ENCODE measurements at regions not wholly inside any gene's neighbourhood (a gene's known extent, or its start where the extent isn't known, plus 50 kb on each side); places are given as distances from the start of the nearest gene placed in this dataset.
A peak's percentile ranks its signal among the peaks of the same experiment; 100 is the strongest.

GRCh38 chr15:62889734-62890505 is 152.6 kb upstream of the TPM1 start:
- intact Hi-C loops (cut with DNase I): no loop called here
- peak overlapping the region; percentile 73 to 91 (median 81) for H3K27ac ChIP-seq

GRCh38 chr15:62894322-62895085 is 148.0 kb upstream of the TPM1 start:
- TF ChIP-seq POLR2A (IDR thresholded peaks at IDR 0.05): no peak
- TF ChIP-seq CTCF (IDR thresholded peaks at IDR 0.05): no peak
- Histone ChIP-seq H3K4me1 (peaks cover 58% of the 10 kb centered on the region), H3K27ac (peak overlapping the region in 3 of 4 donors; percentile 2 to 90 (median 30)), H3K9me3 (no peaks in the 10 kb centered on the region), H3K36me3 (replicated peaks in 1 of 2; ENCODE audit: insufficient read depth in 1 of 2, low read depth in 2 of 2) (no peaks in the 10 kb centered on the region), H3K27me3 (no peaks in the 10 kb centered on the region), H3K4me3 (no peak overlapping the region)
- DNase-seq (no peak), ATAC-seq (no peak)
- WGBS, 2 donors: 93 to 94% methylated on average over 10 of the region's 10 CpGs
- intact Hi-C loops (cut with DNase I): no loop called here

More at GRCh38 chr15:62889734-62890505, 152.6 kb upstream of the TPM1 start:
- WGBS, 2 donors: 49 to 50% methylated on average over 5 of the region's 5 CpGs
- Histone ChIP-seq H3K27me3 (no peaks in the 10 kb centered on the region), H3K4me3 (no peak overlapping the region), H3K4me1 (peaks cover 53% of the 10 kb centered on the region), H3K9me3 (no peaks in the 10 kb centered on the region), H3K36me3 (replicated peaks in 1 of 2; ENCODE audit: insufficient read depth in 1 of 2, low read depth in 2 of 2) (no peaks in the 10 kb centered on the region)
- peak; percentile 94 for ATAC-seq
- peak; percentile 57 to 77 (median 62) for DNase-seq
- TF ChIP-seq POLR2A (IDR thresholded peaks at IDR 0.05) (peak in 2 of 3 donors; percentile 58 to 61), CTCF (IDR thresholded peaks at IDR 0.05) (peak in 2 of 7 experiments; percentile 16 to 17)

GRCh38 chr15:62895139-62895866 is 147.2 kb upstream of the TPM1 start:
- no peak for TF ChIP-seq CTCF (IDR thresholded peaks at IDR 0.05)
- TF ChIP-seq POLR2A (IDR thresholded peaks at IDR 0.05): no peak
- Histone ChIP-seq H3K27ac (peak overlapping the region; percentile 68 to 91 (median 90)), H3K4me1 (peaks cover 50% of the 10 kb centered on the region), H3K9me3 (no peaks in the 10 kb centered on the region), H3K4me3 (no peak overlapping the region), H3K27me3 (no peaks in the 10 kb centered on the region), H3K36me3 (replicated peaks in 1 of 2; ENCODE audit: insufficient read depth in 1 of 2, low read depth in 2 of 2) (no peaks in the 10 kb centered on the region)
- no peak for ATAC-seq
- WGBS, 2 donors: 66 to 67% methylated on average over 6 of the region's 6 CpGs
- intact Hi-C loops (cut with DNase I): no loop called here
- DNase-seq: no peak

GRCh38 chr15:62895905-62896316 is 146.6 kb upstream of the TPM1 start:
- no peak for DNase-seq
- TF ChIP-seq CTCF (IDR thresholded peaks at IDR 0.05) (no peak), POLR2A (IDR thresholded peaks at IDR 0.05) (no peak)
- H3K4me3 ChIP-seq: no peak overlapping the region
- H3K27me3 ChIP-seq: no peaks in the 10 kb centered on the region
- no peaks in the 10 kb centered on the region for H3K9me3 ChIP-seq
- H3K36me3 ChIP-seq (replicated peaks in 1 of 2; ENCODE audit: insufficient read depth in 1 of 2, low read depth in 2 of 2): no peaks in the 10 kb centered on the region
- peaks cover 44% of the 10 kb centered on the region for H3K4me1 ChIP-seq
- WGBS, 2 donors: 22 to 47% methylated on average over 1 of the region's 1 CpG
- intact Hi-C loops (cut with DNase I): no loop called here
- peak overlapping the region; percentile 68 to 91 (median 90) for H3K27ac ChIP-seq
- ATAC-seq: peak; percentile 31

All from body of pancreas (tissue), 4 donors.